ENCODE measurements at regions not wholly inside any gene's neighbourhood (a gene's known extent, or its start where the extent isn't known, plus 50 kb on each side); places are given as distances from the start of the nearest gene placed in this dataset.

- no peak for TF ChIP-seq CTCF (IDR thresholded peaks at IDR 0.05; ENCODE audit: poor library complexity, severe bottlenecking)
- DNase-seq (ENCODE audit: low spot score): no peak
- H3K9me3 ChIP-seq (ENCODE audit: severe bottlenecking): no peaks in the 10 kb centered on the region
- no peaks in the 10 kb centered on the region for H3K27me3 ChIP-seq (ENCODE audit: insufficient read depth, poor library complexity, severe bottlenecking)
- no peak overlapping the region for H3K4me3 ChIP-seq (ENCODE audit: severe bottlenecking)
- H3K27ac ChIP-seq (ENCODE audit: poor library complexity, severe bottlenecking): no peak overlapping the region
- ATAC-seq (ENCODE audit: low read depth): no peak
- H3K36me3 ChIP-seq (ENCODE audit: low read depth): no peaks in the 10 kb centered on the region
- H3K4me1 ChIP-seq (ENCODE audit: insufficient read depth, poor library complexity, severe bottlenecking): no peaks in the 10 kb centered on the region
These were observed 97.4 kb downstream of the HINT1 start for GRCh38 chr5:131067636-131068035.

GRCh38 chr5:131064669-131065371 is 100.2 kb downstream of the HINT1 start:
- no peak for TF ChIP-seq CTCF (IDR thresholded peaks at IDR 0.05; ENCODE audit: poor library complexity, severe bottlenecking)
- no peak for ATAC-seq (ENCODE audit: low read depth)
- Histone ChIP-seq H3K36me3 (ENCODE audit: low read depth) (no peaks in the 10 kb centered on the region), H3K27me3 (ENCODE audit: insufficient read depth, poor library complexity, severe bottlenecking) (no peaks in the 10 kb centered on the region), H3K27ac (ENCODE audit: poor library complexity, severe bottlenecking) (no peak overlapping the region), H3K4me1 (ENCODE audit: insufficient read depth, poor library complexity, severe bottlenecking) (no peaks in the 10 kb centered on the region), H3K4me3 (ENCODE audit: severe bottlenecking) (no peak overlapping the region), H3K9me3 (ENCODE audit: severe bottlenecking) (no peaks in the 10 kb centered on the region)
- no peak for DNase-seq (ENCODE audit: low spot score)

- ATAC-seq (ENCODE audit: low read depth): no peak
- DNase-seq (ENCODE audit: low spot score): no peak
- no peaks in the 10 kb centered on the region for H3K9me3 ChIP-seq (ENCODE audit: severe bottlenecking)
- no peak for TF ChIP-seq CTCF (IDR thresholded peaks at IDR 0.05; ENCODE audit: poor library complexity, severe bottlenecking)
- no peaks in the 10 kb centered on the region for H3K36me3 ChIP-seq (ENCODE audit: low read depth)
- no peak overlapping the region for H3K27ac ChIP-seq (ENCODE audit: poor library complexity, severe bottlenecking)
- H3K4me3 ChIP-seq (ENCODE audit: severe bottlenecking): no peak overlapping the region
- H3K4me1 ChIP-seq (ENCODE audit: insufficient read depth, poor library complexity, severe bottlenecking): no peaks in the 10 kb centered on the region
- no peaks in the 10 kb centered on the region for H3K27me3 ChIP-seq (ENCODE audit: insufficient read depth, poor library complexity, severe bottlenecking)
These were observed 122.9 kb downstream of the HINT1 start for GRCh38 chr5:131042021-131042789.

- no peak overlapping the region for H3K27ac ChIP-seq (ENCODE audit: poor library complexity, severe bottlenecking)
- no peak overlapping the region for H3K4me3 ChIP-seq (ENCODE audit: severe bottlenecking)
- no peaks in the 10 kb centered on the region for H3K36me3 ChIP-seq (ENCODE audit: low read depth)
- TF ChIP-seq CTCF (IDR thresholded peaks at IDR 0.05; ENCODE audit: poor library complexity, severe bottlenecking): no peak
- ATAC-seq (ENCODE audit: low read depth) (no peak), DNase-seq (ENCODE audit: low spot score) (no peak)
- peaks cover 3% of the 10 kb centered on the region for H3K9me3 ChIP-seq (ENCODE audit: severe bottlenecking)
- H3K4me1 ChIP-seq (ENCODE audit: insufficient read depth, poor library complexity, severe bottlenecking): no peaks in the 10 kb centered on the region
- no peaks in the 10 kb centered on the region for H3K27me3 ChIP-seq (ENCODE audit: insufficient read depth, poor library complexity, severe bottlenecking)
These were observed 141.6 kb downstream of the HINT1 start for GRCh38 chr5:131023498-131023865.
